Uterus (tissue), 2 donors: ENCODE measurements at regions not wholly inside any gene's neighbourhood (a gene's known extent, or its start where the extent isn't known, plus 50 kb on each side); places are given as distances from the start of the nearest gene placed in this dataset.

Experiments used
- CTCF ChIP-seq, 4 experiments: fragments of 200-600 bp in 2 of 4; fragments of 450-650 bp in 2 of 4; sonication (generic) in 2 of 4; IDR thresholded peaks; one replicate each; pipeline ENCODE4 v1.5.1; 2016 to 2019; ENCODE audit warnings: antibody characterized with exemption in 4 of 4, mild to moderate bottlenecking in 2 of 4, moderate library complexity in 1 of 4
- POLR2A ChIP-seq, 2 donors: fragments of 450-650 bp; IDR thresholded peaks; one replicate each; pipeline ENCODE4 v1.6.1; 2016; ENCODE audit warnings: antibody characterized with exemption in 2 of 2, mild to moderate bottlenecking in 1 of 2, moderate library complexity in 1 of 2

- TF ChIP-seq CTCF (IDR thresholded peaks at IDR 0.05): no peak
- no peak for TF ChIP-seq POLR2A (IDR thresholded peaks at IDR 0.05)
Measured at GRCh38 chr5:118407958-118408357, 580.4 kb downstream of the DTWD2 start.
